ENCODE measurements at regions not wholly inside any gene's neighbourhood (a gene's known extent, or its start where the extent isn't known, plus 50 kb on each side); places are given as distances from the start of the nearest gene placed in this dataset.
"Not testable (repeated sequence)": the region's sequence is repeated elsewhere in the genome, so short reads cannot be mapped to it uniquely, and the experiment has no call there.

GRCh38 chr1:221880182-221880581 is 138.3 kb upstream of the DUSP10 start:
- FAIRE-seq (no peak), DNase-seq (ENCODE audit: extremely low spot score, insufficient read length, low read depth) (no peak)

- DNase-seq (ENCODE audit: extremely low spot score, insufficient read length, low read depth), result peak; percentile 15
- FAIRE-seq, result peak; percentile 59
These were observed 136.2 kb upstream of the DUSP10 start for GRCh38 chr1:221878134-221878533.

GRCh38 chr1:221877311-221877710 is 135.4 kb upstream of the DUSP10 start:
- FAIRE-seq, result no peak
- no peak for DNase-seq (ENCODE audit: extremely low spot score, insufficient read length, low read depth)

GRCh38 chr1:221875004-221875330 is 133.1 kb upstream of the DUSP10 start:
- FAIRE-seq, result no peak
- no peak for DNase-seq (ENCODE audit: extremely low spot score, insufficient read length, low read depth)

- DNase-seq (ENCODE audit: extremely low spot score, insufficient read length, low read depth) (no peak), FAIRE-seq (no peak)
These were observed 132.6 kb upstream of the DUSP10 start for GRCh38 chr1:221874285-221875003.

GRCh38 chr1:221873673-221874072 is 131.8 kb upstream of the DUSP10 start:
- FAIRE-seq, result peak; percentile 29
- DNase-seq (ENCODE audit: extremely low spot score, insufficient read length, low read depth), result no peak

GRCh38 chr1:221871056-221871455 is 129.2 kb upstream of the DUSP10 start:
- DNase-seq (ENCODE audit: extremely low spot score, insufficient read length, low read depth) (no peak), FAIRE-seq (no peak)

- DNase-seq (ENCODE audit: extremely low spot score, insufficient read length, low read depth), result no peak
- no peak for FAIRE-seq
These were observed 127.9 kb upstream of the DUSP10 start for GRCh38 chr1:221869779-221870178.

GRCh38 chr1:221868593-221869303 is 126.9 kb upstream of the DUSP10 start:
- DNase-seq (ENCODE audit: extremely low spot score, insufficient read length, low read depth) (no peak), FAIRE-seq (no peak)

GRCh38 chr1:221867003-221867402 is 125.1 kb upstream of the DUSP10 start:
- DNase-seq (ENCODE audit: extremely low spot score, insufficient read length, low read depth), result no peak
- no peak for FAIRE-seq

GRCh38 chr1:221865808-221866207 is 123.9 kb upstream of the DUSP10 start:
- no peak for DNase-seq (ENCODE audit: extremely low spot score, insufficient read length, low read depth)
- no peak for FAIRE-seq

GRCh38 chr1:221863635-221864034 is 121.7 kb upstream of the DUSP10 start:
- DNase-seq (ENCODE audit: extremely low spot score, insufficient read length, low read depth) (no peak), FAIRE-seq (peak; percentile 5)

GRCh38 chr1:221862971-221863370 is 121.1 kb upstream of the DUSP10 start:
- FAIRE-seq (no peak), DNase-seq (ENCODE audit: extremely low spot score, insufficient read length, low read depth) (no peak)

GRCh38 chr1:221858818-221859611 is 117.1 kb upstream of the DUSP10 start:
- no peak for DNase-seq (ENCODE audit: extremely low spot score, insufficient read length, low read depth)
- no peak for FAIRE-seq

GRCh38 chr1:221857094-221857444 is 115.2 kb upstream of the DUSP10 start:
- not testable (repeated sequence) for FAIRE-seq; DNase-seq (ENCODE audit: extremely low spot score, insufficient read length, low read depth)

- DNase-seq (ENCODE audit: extremely low spot score, insufficient read length, low read depth) (no peak), FAIRE-seq (peak; percentile 58)
These were observed 114.6 kb upstream of the DUSP10 start for GRCh38 chr1:221856228-221857093.

- no peak for DNase-seq (ENCODE audit: extremely low spot score, insufficient read length, low read depth)
- no peak for FAIRE-seq
These were observed 113.3 kb upstream of the DUSP10 start for GRCh38 chr1:221855156-221855555.

GRCh38 chr1:221851336-221851735 is 109.4 kb upstream of the DUSP10 start:
- FAIRE-seq, result no peak

GRCh38 chr1:221850470-221851187 is 108.7 kb upstream of the DUSP10 start:
- DNase-seq (ENCODE audit: extremely low spot score, insufficient read length, low read depth) (no peak), FAIRE-seq (no peak)

More at GRCh38 chr1:221851336-221851735, 109.4 kb upstream of the DUSP10 start:
- no peak for DNase-seq (ENCODE audit: extremely low spot score, insufficient read length, low read depth)
